UCSD-AML1 (cell line): ENCODE measurements at regions not wholly inside any gene's neighbourhood (a gene's known extent, or its start where the extent isn't known, plus 50 kb on each side); places are given as distances from the start of the nearest gene placed in this dataset.
"Not testable (repeated sequence)": the region's sequence is repeated elsewhere in the genome, so short reads cannot be mapped to it uniquely, and the experiment has no call there.

ENCODE experiments used
- DNase-seq: peaks from one replicate; lab custom pipeline; 2025; ENCODE audit not compliant: unreplicated experiment; lab: John Stamatoyannopoulos, UW

DNA sequence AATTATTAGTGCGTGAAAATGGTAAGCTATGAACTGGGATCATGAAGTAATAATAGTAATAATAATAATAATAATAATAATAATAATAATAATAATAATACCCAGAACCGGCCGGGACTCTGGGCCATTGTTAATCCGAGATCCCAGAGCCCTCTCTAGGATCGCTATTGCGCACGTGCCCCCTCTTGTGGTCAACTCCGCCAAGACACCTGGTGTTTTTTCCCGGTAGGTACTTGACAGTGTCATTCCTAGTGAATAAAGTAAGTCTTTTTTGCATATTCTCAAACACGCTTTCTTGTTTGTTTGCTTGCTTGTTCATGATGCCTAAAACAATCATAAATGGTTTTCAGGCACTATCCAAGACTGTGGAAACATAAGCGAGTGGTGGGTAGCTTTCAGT is 513.7 kb downstream of the RPIA start:
- DNase-seq, result peak; percentile 38

DNA sequence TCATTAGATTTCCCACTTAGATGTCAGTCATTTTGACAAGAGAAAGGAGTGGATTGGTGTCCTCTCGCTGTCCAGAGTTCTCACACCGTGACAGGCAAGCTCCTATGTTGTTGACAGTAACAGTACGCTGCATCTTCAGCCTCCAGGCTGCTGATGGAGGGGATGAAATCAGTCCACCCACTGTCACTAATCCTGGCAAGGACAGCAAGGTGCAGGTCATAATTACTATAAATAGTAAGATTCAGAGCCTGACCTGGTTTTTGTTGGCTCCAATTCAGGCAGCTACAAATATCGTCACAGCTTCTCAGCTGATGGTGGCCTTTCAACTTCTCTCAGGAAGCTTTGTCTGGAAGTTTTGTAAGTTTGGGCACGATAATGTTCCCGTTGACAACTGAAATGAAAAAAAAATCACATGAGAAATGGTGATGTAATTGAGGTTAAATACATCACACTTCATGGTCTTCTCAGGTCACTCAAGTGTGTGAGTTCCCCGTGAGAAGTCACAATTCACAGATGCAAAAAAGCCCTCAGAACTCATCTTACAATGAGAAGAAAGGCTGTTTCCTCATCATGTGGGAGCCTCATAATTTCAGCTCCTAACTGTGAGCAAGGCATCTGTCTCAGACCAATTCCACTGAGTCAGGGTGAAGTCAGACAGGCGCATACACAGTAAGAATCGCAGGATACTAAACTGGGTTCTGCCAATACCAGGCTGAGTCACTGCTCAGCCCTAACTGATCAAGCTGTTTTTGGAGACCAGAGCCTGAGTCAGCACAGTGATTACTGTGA is 516.9 kb downstream of the RPIA start:
- DNase-seq, result not testable (repeated sequence)

DNA sequence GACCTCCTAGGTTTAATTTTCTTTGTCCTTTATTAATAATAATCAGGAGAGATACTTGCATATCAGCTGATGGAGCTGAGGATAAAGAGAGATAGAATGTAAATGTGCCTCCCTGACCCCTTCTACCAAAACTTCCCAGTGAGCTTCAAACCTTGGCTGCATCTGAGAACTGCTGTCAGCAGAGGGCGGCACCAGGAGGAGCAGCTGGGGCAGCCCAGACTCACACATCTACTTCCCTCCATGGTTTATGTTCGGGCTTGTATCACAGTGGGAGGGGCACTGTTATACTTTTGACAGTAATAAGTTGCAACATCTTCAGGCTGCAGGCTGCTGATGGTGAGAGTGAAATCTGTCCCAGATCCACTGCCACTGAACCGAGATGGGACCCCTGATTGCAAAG is 521.7 kb downstream of the RPIA start:
- not testable (repeated sequence) for DNase-seq

GRCh38 chr2:89213811-89214210 is 522.3 kb downstream of the RPIA start:
- DNase-seq, result not testable (repeated sequence)

DNA sequence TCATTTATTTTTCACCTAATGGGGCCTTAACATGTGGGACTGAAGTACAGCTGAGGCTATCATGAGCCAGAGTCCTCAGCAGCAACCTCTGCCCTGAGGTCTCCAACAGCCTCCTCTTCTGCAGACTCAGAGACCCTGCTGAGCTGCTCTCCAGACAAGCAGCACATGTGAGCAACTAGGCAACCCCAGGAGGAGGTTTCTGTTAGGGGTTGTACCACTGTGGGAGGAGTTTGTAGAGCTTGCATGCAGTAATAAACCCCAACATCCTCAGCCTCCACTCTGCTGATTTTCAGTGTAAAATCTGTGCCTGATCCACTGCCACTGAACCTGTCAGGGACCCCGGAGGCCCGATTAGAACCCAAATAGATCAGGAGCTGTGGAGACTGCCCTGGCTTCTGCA is 530.0 kb downstream of the RPIA start:
- not testable (repeated sequence) for DNase-seq

DNA sequence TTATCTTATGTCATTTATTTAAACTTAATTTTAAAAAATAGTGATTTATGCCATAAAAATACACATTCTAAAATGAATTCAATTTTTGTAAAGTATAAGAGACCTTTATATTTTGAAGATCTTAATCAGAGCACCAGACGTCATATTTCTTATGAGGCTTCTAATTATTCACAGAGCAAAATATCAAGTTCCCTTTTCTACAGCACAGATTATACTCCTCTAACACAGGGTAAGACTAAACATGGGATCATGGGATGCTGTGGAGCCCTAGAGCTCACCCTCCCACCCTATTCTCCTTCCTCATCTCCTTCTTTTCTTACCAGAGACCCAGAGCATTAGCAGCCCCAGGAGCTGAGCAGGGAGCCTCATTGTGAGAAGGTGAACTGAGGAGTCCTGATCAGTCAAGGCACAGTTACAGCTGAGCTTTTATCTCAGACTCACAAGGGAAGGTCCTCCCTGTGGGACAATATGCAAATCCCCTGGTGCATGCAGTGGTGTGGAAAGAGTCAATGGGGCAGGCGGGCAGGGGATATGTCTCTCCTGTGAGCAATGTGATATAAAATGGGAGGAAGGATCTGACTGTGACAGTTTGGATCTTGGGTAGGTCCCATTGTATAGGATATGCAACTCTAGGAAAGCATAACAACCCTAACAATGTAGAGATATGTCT is 530.7 kb downstream of the RPIA start:
- not testable (repeated sequence) for DNase-seq

DNA sequence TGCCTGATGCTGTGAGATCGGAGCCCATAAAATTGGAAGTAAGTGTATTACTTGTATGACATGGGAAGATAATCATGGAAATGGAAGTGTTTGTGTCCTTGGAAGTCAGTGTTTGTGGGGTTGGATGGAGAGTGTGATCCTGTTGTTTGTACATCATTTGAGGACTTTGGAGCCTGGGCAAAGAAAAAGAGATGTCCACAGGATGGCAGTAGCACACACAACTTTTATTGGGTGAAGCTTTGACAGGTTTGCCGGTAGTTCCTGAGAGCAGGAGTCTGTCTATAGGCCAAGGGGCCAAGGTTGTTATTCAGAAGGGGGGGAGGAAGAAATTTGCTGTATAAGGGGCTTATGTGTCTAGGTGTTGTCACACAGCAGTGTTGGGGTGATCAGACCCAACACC is 533.3 kb downstream of the RPIA start:
- not testable (repeated sequence) for DNase-seq

GRCh38 chr2:89229979-89230378 is 538.5 kb downstream of the RPIA start:
- not testable (repeated sequence) for DNase-seq

DNA sequence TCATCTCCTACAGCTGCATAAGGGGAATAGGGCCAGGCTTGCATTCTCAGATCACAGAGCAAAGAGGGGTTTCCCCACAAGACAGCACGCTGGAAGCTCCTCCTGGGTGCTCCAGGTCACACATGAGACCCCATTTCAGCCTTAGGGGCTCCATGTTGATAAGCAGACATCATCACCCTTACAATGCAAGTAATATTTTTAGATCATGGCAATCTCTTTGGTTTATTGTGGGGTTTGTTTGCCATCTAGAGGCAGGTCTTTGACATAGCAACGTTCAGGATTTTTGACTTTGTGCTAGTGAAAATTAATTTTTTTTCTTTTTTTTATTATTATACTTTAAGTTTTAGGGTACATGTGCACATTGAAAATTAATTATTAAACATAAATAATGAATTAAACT is 539.8 kb downstream of the RPIA start:
- DNase-seq, result not testable (repeated sequence)

- DNase-seq, result not testable (repeated sequence)
These were observed 542.5 kb downstream of the RPIA start for GRCh38 chr2:89233931-89234330.

- not testable (repeated sequence) for DNase-seq
These were observed 543.5 kb downstream of the RPIA start for GRCh38 chr2:89234818-89235466.

DNA sequence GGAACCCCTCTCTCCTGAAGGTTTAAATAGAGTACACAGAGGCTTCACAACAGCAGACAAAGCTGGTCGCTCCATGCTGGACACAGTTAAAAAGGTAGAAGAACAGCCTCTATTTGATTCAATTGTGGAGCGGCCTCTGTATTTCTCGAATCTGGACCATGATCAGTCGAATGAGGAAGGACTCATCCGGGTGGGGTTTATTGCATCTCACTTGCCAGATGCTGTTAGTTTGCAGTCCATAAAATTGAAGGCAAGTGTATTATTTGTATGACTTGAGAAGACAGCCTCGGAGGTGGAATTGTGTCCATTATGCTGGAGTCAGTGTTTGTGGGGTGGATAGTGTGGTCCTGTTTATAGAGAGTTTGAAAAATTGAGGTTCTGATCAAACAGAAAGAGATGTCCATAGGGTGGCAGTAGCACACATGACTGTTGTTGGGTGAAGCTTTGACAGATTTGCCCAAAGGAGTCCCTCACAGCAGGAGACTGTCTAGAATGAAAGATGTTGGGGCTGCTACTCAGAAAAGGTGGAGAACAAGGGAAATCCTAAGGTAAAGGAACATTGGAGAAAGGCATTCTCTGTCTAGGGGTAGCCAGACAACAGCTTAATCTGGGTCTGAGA is 545.5 kb downstream of the RPIA start:
- not testable (repeated sequence) for DNase-seq

DNA sequence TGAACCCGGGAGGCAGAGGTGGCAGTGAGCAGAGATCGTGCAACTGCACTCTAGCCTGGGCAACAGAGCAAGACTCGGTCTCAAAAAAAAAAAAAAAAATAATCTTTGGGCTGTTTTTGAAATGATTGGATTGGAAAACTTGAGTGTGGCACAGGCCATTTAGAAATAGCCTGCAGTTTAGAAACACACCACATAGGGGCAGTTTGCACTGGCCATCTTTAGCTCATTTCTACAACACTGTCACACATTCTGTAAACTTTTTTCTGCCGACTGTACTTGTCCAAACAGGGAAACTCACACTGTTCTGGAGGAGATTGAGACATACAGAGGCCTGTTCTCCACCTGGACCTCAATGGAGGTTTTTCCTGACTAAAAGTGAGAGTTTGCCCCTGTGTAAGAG is 546.3 kb downstream of the RPIA start:
- not testable (repeated sequence) for DNase-seq

DNA sequence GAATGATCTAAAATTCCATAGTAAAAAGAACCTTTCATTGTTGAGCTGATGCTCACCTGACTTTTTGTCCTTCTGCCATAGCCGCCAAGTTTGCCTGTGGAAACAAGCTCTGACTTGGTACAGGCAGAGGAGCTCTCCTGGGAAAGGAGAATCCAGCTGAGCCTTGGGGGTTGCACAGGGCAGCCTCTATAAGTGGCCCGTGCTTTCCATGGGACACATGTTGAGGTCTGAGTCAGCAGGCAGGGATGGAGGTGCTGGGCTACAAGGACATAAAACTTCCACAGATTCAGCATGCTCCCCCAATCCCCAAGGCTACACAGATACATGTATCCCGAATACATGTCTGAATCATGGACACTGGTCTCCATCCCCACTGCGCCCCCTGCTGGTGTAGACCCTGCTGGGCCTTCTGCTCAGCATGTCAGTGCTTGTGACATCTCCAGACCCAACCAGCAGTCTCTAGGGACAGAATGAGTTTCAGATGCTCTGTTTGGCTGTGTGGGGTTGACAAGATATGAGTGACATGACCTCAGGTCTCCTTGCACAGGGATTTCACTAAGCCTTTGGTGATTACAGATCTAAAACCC is 551.7 kb downstream of the RPIA start:
- not testable (repeated sequence) for DNase-seq

- not testable (repeated sequence) for DNase-seq
These were observed 552.9 kb downstream of the RPIA start for GRCh38 chr2:89244407-89244806.

- not testable (repeated sequence) for DNase-seq
These were observed 554.0 kb downstream of the RPIA start for GRCh38 chr2:89245478-89245877.

- DNase-seq, result not testable (repeated sequence)
These were observed 554.6 kb downstream of the RPIA start for GRCh38 chr2:89246027-89246426.

DNA sequence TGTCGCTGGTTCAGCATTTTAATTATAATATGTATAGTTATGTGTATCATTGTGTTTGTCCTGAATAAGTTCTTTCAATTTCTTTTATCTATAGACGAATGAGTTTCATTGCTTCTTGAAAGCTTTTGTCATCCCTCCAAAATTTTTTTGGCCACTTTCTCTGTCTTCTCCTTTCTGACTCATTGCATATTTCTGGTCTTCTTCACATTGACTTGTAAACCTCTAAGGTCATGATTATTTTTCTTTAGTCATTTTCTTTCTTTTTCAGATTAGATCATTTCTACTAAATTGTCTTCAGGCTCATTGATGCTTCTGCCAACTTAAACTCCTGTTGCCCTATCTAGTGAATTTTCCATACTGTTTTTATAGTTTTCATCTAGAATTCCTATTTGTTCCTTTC is 555.1 kb downstream of the RPIA start:
- DNase-seq, result not testable (repeated sequence)

- DNase-seq, result not testable (repeated sequence)
These were observed 563.5 kb downstream of the RPIA start for GRCh38 chr2:89255013-89255412.

DNA sequence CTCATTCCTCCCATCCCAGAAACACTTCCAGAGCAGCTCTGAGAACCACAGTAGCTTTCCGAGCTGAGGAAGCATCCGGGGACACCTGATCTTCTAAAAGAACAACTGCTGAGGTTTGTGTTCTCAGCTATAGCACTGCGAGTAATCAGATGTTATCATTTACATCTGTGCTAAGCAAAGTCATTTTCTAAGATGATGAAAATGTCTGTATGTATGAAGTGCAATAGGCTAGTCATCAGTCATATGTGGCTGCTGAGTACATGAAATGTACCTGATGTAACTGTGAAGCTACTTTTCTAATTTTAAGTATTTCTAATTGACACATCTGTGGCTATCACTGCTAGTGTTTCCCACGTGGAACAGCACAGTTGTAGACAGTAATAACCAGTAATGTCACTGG is 582.0 kb downstream of the RPIA start:
- not testable (repeated sequence) for DNase-seq

- not testable (repeated sequence) for DNase-seq
These were observed 589.1 kb downstream of the RPIA start for GRCh38 chr2:89280536-89280935.
